HUDEP-2 (cell line): ENCODE measurements at regions not wholly inside any gene's neighbourhood (a gene's known extent, or its start where the extent isn't known, plus 50 kb on each side); places are given as distances from the start of the nearest gene placed in this dataset.

ENCODE experiments used
- DNase-seq, 76 experiments: peaks; one replicate each; lab custom pipeline; 2025; ENCODE audit not compliant: unreplicated experiment in 76 of 76; lab: John Stamatoyannopoulos, UW

- no peak for DNase-seq
These were observed 375.3 kb downstream of the DNAH5 start for GRCh38 chr5:13569090-13569715.

- no peak for DNase-seq
These were observed 376.7 kb downstream of the DNAH5 start for GRCh38 chr5:13567819-13568218.

- no peak for DNase-seq
These were observed 377.6 kb downstream of the DNAH5 start for GRCh38 chr5:13566871-13567339.

- DNase-seq: no peak
These were observed 386.1 kb downstream of the DNAH5 start for GRCh38 chr5:13558408-13558807.

- DNase-seq: peak in 2 of 76 experiments; percentile 0 to 1
These were observed 390.6 kb downstream of the DNAH5 start for GRCh38 chr5:13553896-13554295.

- no peak for DNase-seq
These were observed 392.1 kb downstream of the DNAH5 start for GRCh38 chr5:13552361-13552760.

GRCh38 chr5:13551645-13552044 lies 392.8 kb downstream of the DNAH5 start:
- no peak for DNase-seq

GRCh38 chr5:13540168-13540750 lies 404.2 kb downstream of the DNAH5 start:
- DNase-seq: no peak

GRCh38 chr5:13536933-13537332 lies 407.6 kb downstream of the DNAH5 start:
- DNase-seq: no peak

GRCh38 chr5:13533833-13534232 lies 410.7 kb downstream of the DNAH5 start:
- DNase-seq: no peak

GRCh38 chr5:13529300-13529699 lies 415.2 kb downstream of the DNAH5 start:
- DNase-seq: no peak

GRCh38 chr5:13524936-13525335 lies 419.6 kb downstream of the DNAH5 start:
- DNase-seq: no peak

- no peak for DNase-seq
These were observed 425.4 kb downstream of the DNAH5 start for GRCh38 chr5:13519131-13519530.

GRCh38 chr5:13516195-13516594 lies 428.3 kb downstream of the DNAH5 start:
- DNase-seq: no peak

- DNase-seq: no peak
These were observed 433.0 kb downstream of the DNAH5 start for GRCh38 chr5:13511442-13511841.

GRCh38 chr5:13510616-13511015 lies 433.9 kb downstream of the DNAH5 start:
- no peak for DNase-seq

GRCh38 chr5:13508559-13508958 lies 435.9 kb downstream of the DNAH5 start:
- no peak for DNase-seq

- DNase-seq: no peak
These were observed 439.2 kb downstream of the DNAH5 start for GRCh38 chr5:13505326-13505725.

GRCh38 chr5:13503017-13503416 lies 441.5 kb downstream of the DNAH5 start:
- no peak for DNase-seq

- DNase-seq: no peak
These were observed 443.3 kb downstream of the DNAH5 start for GRCh38 chr5:13501176-13501575.

- no peak for DNase-seq
These were observed 446.2 kb downstream of the DNAH5 start for GRCh38 chr5:13498279-13498678.

- no peak for DNase-seq
These were observed 456.1 kb downstream of the DNAH5 start for GRCh38 chr5:13488254-13488931.
